Effector memory CD4-positive, alpha-beta T cell (primary cell): ENCODE measurements at regions not wholly inside any gene's neighbourhood (a gene's known extent, or its start where the extent isn't known, plus 50 kb on each side); places are given as distances from the start of the nearest gene placed in this dataset.

ENCODE experiments used
- DNase-seq, 3 donors: peaks; one replicate each; pipeline ENCODE4 v3.0.0-alpha.2; 2020
- H3K27ac ChIP-seq: 2 replicates; pipeline ENCODE4 v1.7.0; 2013; ENCODE audit warnings: mild to moderate bottlenecking, low read length, moderate library complexity; ENCODE audit not compliant: insufficient read depth, poor library complexity, severe bottlenecking
- H3K27me3 ChIP-seq: replicated peaks from 2 replicates; pipeline ENCODE4 v1.7.0; 2013; ENCODE audit warnings: mild to moderate bottlenecking, low read length; ENCODE audit not compliant: insufficient read depth, control insufficient read depth, poor library complexity, severe bottlenecking
- H3K36me3 ChIP-seq: 2 replicates; pipeline ENCODE4 v1.7.0; 2013; ENCODE audit warnings: mild to moderate bottlenecking, low read length, moderate library complexity; ENCODE audit not compliant: control insufficient read depth, insufficient read depth
- H3K4me1 ChIP-seq: 2 replicates; pipeline ENCODE4 v1.7.0; 2013; ENCODE audit warnings: low read length, mild to moderate bottlenecking; ENCODE audit not compliant: control insufficient read depth, insufficient read depth, poor library complexity, severe bottlenecking
- H3K4me3 ChIP-seq: 2 replicates; pipeline ENCODE4 v1.7.0; 2013; ENCODE audit warnings: low read length, low read depth, mild to moderate bottlenecking; ENCODE audit not compliant: insufficient read depth, poor library complexity, severe bottlenecking
- H3K9me3 ChIP-seq: 2 replicates; pipeline ENCODE4 v1.7.0; 2013; ENCODE audit warnings: mild to moderate bottlenecking, low read length, moderate library complexity; ENCODE audit not compliant: control insufficient read depth

DNA sequence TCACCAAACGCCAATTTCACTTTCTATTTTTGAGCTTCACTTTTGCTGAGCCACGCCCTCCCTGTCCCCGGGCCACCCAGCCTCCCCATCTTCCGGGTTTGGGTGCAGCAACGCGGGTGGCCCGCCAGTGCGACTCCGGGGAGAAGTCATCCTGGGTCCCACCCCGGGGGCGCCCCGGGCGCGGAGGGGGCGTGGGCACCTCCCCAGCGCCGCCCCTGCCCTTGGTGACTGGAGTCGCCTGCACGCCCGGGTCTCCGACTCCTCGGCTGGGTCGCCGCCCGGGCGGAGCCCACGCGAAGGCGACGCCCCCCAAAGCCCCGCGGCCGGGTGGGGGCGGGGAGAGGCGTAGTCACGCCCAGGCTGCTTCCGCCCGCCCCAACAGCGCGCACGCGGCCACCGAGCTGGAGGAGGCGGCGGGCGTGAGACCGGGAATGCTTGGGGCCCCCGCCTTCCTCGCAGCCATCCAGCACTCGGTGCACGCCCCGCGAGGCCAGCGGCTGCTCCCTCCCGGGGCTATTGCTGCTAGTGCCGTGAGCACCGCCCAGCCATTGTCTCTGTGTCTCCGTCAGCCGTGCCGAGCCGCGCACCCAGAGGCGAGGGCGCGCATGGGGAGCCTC lies 362.1 kb upstream of the AMELY start:
- no peaks in the 10 kb centered on the region for H3K27me3 ChIP-seq
- no peaks in the 10 kb centered on the region for H3K9me3 ChIP-seq
- peak overlapping the region; percentile 75 for H3K27ac ChIP-seq
- DNase-seq = peak in 2 of 3 donors; percentile 83 to 85
- H3K4me3 ChIP-seq = peak overlapping the region; percentile 51
- H3K4me1 ChIP-seq = no peaks in the 10 kb centered on the region
- H3K36me3 ChIP-seq = no peaks in the 10 kb centered on the region

- Histone ChIP-seq H3K9me3 (no peaks in the 10 kb centered on the region), H3K4me3 (peak overlapping the region; percentile 51), H3K4me1 (no peaks in the 10 kb centered on the region), H3K27ac (peak overlapping the region; percentile 75), H3K36me3 (no peaks in the 10 kb centered on the region), H3K27me3 (no peaks in the 10 kb centered on the region)
- peak in 2 of 3 donors; percentile 22 to 47 for DNase-seq
These were observed 361.1 kb upstream of the AMELY start for GRCh38 chrY:7272556-7273195.

GRCh38 chrY:7263773-7264172 lies 352.2 kb upstream of the AMELY start:
- peak in 1 of 3 donors; percentile 14 for DNase-seq
- Histone ChIP-seq H3K36me3 (no peaks in the 10 kb centered on the region), H3K27me3 (no peaks in the 10 kb centered on the region)

DNA sequence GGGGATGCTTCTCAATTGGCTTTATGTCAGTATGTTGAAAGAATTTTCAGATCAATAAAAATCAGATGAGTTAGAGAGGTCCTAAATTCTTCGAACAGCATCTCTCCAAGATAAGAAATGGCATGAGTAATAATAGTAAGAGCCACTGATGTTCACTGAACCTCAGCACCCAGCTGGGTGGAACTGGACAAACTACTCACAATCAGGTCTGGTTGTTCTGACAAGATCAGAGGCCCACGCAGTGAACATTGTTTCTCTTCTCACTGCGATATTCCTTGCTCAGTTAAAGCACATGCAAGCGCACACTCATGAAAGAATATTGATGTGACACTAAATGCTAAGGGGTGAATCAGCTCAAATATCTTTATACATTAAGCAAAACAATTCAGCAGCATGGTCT lies 351.0 kb upstream of the AMELY start:
- Histone ChIP-seq H3K4me1 (no peaks in the 10 kb centered on the region), H3K36me3 (no peaks in the 10 kb centered on the region), H3K27ac (no peak overlapping the region), H3K4me3 (no peak overlapping the region), H3K9me3 (no peaks in the 10 kb centered on the region), H3K27me3 (no peaks in the 10 kb centered on the region)
- no peak for DNase-seq

More at GRCh38 chrY:7263773-7264172, 352.2 kb upstream of the AMELY start:
- H3K4me1 ChIP-seq = no peaks in the 10 kb centered on the region
- H3K4me3 ChIP-seq = no peak overlapping the region
- H3K27ac ChIP-seq = no peak overlapping the region
- no peaks in the 10 kb centered on the region for H3K9me3 ChIP-seq

DNA sequence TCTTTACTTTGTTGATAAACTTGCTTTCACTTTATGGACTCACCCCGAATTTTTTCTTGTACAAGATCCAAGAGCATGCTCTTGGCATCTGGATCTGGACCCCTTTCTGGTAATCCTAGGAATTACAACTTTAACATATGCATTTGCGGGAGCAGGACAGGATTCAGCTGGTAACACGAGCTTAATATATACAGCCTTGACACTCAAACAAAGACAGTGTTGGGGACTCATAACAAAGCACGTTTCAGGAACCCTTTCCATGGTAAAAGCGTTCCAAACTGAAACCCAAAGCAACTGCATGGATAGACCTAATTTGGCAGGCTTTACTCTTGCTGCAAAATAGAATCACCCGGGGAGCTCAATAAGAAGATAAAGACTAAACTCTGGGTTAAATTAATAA lies 349.7 kb upstream of the AMELY start:
- DNase-seq = no peak
- Histone ChIP-seq H3K4me3 (no peak overlapping the region), H3K27ac (no peak overlapping the region), H3K27me3 (no peaks in the 10 kb centered on the region), H3K36me3 (no peaks in the 10 kb centered on the region), H3K4me1 (no peaks in the 10 kb centered on the region), H3K9me3 (no peaks in the 10 kb centered on the region)

DNA sequence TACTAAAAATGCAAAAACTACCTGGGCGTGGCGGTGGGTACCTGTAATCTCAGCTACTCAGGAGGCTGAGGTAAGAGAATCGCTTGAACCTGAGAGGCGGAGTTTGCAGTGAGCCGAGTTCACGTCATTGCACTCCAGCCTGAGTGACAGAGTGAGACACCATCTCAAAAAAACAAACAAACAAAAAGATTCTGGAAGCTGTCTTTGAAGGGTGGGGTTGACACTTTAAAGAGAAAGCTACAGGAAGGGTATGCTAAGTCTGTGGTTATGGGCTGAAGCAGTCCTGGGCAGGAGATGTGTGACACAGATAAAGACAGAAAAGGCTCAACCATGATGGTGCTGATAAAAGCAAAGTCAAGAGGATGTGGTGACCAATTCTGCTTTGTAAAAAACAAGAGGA lies 328.5 kb upstream of the AMELY start:
- peak in 2 of 3 donors; percentile 52 to 61 for DNase-seq
- H3K4me3 ChIP-seq = no peak overlapping the region
- no peaks in the 10 kb centered on the region for H3K9me3 ChIP-seq
- H3K27me3 ChIP-seq = no peaks in the 10 kb centered on the region
- no peaks in the 10 kb centered on the region for H3K36me3 ChIP-seq
- peak overlapping the region; percentile 62 for H3K27ac ChIP-seq
- no peaks in the 10 kb centered on the region for H3K4me1 ChIP-seq

DNA sequence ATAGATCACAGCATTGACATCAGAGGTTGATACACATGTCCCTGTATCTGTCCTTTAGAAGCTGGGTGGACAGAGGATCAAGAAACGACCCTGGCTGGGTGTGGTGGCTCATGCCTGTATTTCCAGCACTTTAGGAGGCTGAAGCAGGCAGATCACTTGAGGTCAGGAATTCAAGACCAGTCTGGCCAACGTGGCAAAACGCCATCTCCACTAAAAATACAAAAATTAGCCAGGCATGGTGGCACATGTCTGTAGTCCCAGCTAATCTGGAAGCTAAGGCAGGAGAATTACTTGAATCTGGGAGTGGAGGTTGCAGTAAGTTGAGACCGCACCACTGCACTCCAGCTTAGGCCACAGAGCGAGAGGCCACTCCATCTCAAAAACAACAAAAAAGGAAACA lies 300.4 kb upstream of the AMELY start:
- Histone ChIP-seq H3K27ac (no peak overlapping the region), H3K36me3 (no peaks in the 10 kb centered on the region), H3K9me3 (no peaks in the 10 kb centered on the region), H3K4me1 (no peaks in the 10 kb centered on the region), H3K4me3 (no peak overlapping the region), H3K27me3 (no peaks in the 10 kb centered on the region)
- no peak for DNase-seq

GRCh38 chrY:7204456-7204855 lies 292.9 kb upstream of the AMELY start:
- Histone ChIP-seq H3K27me3 (no peaks in the 10 kb centered on the region), H3K4me3 (no peak overlapping the region), H3K36me3 (no peaks in the 10 kb centered on the region), H3K4me1 (no peaks in the 10 kb centered on the region), H3K9me3 (no peaks in the 10 kb centered on the region), H3K27ac (no peak overlapping the region)
- DNase-seq = no peak

- Histone ChIP-seq H3K27ac (no peak overlapping the region), H3K4me3 (no peak overlapping the region), H3K9me3 (no peaks in the 10 kb centered on the region), H3K4me1 (no peaks in the 10 kb centered on the region), H3K36me3 (no peaks in the 10 kb centered on the region), H3K27me3 (no peaks in the 10 kb centered on the region)
- no peak for DNase-seq
These were observed 271.0 kb upstream of the AMELY start for GRCh38 chrY:7182591-7182990.

- no peak for DNase-seq
- no peak overlapping the region for H3K27ac ChIP-seq
- no peaks in the 10 kb centered on the region for H3K9me3 ChIP-seq
- no peaks in the 10 kb centered on the region for H3K4me1 ChIP-seq
- no peaks in the 10 kb centered on the region for H3K36me3 ChIP-seq
- H3K4me3 ChIP-seq = no peak overlapping the region
- no peaks in the 10 kb centered on the region for H3K27me3 ChIP-seq
These were observed 266.1 kb upstream of the AMELY start for GRCh38 chrY:7177631-7178030.
